Aorta (tissue), 5 donors: ENCODE measurements at regions not wholly inside any gene's neighbourhood (a gene's known extent, or its start where the extent isn't known, plus 50 kb on each side); places are given as distances from the start of the nearest gene placed in this dataset.
"Not testable (repeated sequence)": the region's sequence is repeated elsewhere in the genome, so short reads cannot be mapped to it uniquely, and the experiment has no call there.

Source experiments
- ATAC-seq: fragments of 200-7000 bp; cut with Tn5 transposase; one replicate; pipeline ENCODE4 v1.9.1; 2022; ENCODE audit warnings: moderate library complexity; ENCODE audit not compliant: low FRiP score
- DNase-seq, 2 donors: peaks; one replicate each; pipeline ENCODE4 v3.0.0-alpha.2; 2020
- H3K27ac ChIP-seq, 2 donors: one replicate each; pipeline ENCODE4 v1.5.1; 2013; ENCODE audit warnings: low read length in 2 of 2, mild to moderate bottlenecking in 2 of 2, moderate library complexity in 2 of 2, control low read depth in 1 of 2, inconsistent platforms in 1 of 2, low read depth in 1 of 2
- H3K27me3 ChIP-seq, 2 donors: one replicate each; pipeline ENCODE4 v1.6.1; 2013; ENCODE audit warnings: control low read depth in 1 of 2, low read length in 1 of 2, mild to moderate bottlenecking in 1 of 2, moderate library complexity in 1 of 2; ENCODE audit not compliant: insufficient read depth in 2 of 2, control insufficient read depth in 1 of 2
- H3K36me3 ChIP-seq, 2 donors: one replicate each; pipeline ENCODE4 v1.6.1; 2013; ENCODE audit warnings: control low read depth in 1 of 2, low read length in 1 of 2, mild to moderate bottlenecking in 1 of 2; ENCODE audit not compliant: insufficient read depth in 2 of 2, control insufficient read depth in 1 of 2
- H3K4me1 ChIP-seq, 2 donors: one replicate each; pipeline ENCODE4 v1.6.1; 2013; ENCODE audit warnings: low read length in 2 of 2, control low read depth in 1 of 2, mild to moderate bottlenecking in 1 of 2, moderate library complexity in 1 of 2; ENCODE audit not compliant: insufficient read depth in 2 of 2, control insufficient read depth in 1 of 2
- H3K4me3 ChIP-seq, 2 donors: one replicate each; pipeline ENCODE4 v1.5.1; 2013; ENCODE audit warnings: low read length in 2 of 2, control low read depth in 1 of 2, mild to moderate bottlenecking in 1 of 2
- H3K9me3 ChIP-seq: one replicate; pipeline ENCODE4 v1.6.1; 2013; ENCODE audit warnings: mild to moderate bottlenecking, low read length; ENCODE audit not compliant: control insufficient read depth
- WGBS, 2 donors: extraction: QIAGEN DNeasy Blood & Tissue Kit; methylation state at CpG; one replicate each; pipeline ENCODE4 v1.1.7; 2013; 5-methylcytosine and 5-hydroxymethylcytosine counted together
- intact Hi-C, 2 donors: fragments of 100-400 bp; cut with DNase I; formaldehyde crosslinking; loops; one replicate each; pipeline versions ENCODE4 v1.14.2 to v1.15.0; 2022
- donor health status: healthy with polysubstance abuse.
- donor health status: Bipolar disorder and iron deficiency.
- donor health status: DM: no; HTN: no; CAD: no.
- donor health status: DM: no; HTN: no; CAD: no.
- donor health status: DM: yes; HTN: yes; CAD: no.

DNA sequence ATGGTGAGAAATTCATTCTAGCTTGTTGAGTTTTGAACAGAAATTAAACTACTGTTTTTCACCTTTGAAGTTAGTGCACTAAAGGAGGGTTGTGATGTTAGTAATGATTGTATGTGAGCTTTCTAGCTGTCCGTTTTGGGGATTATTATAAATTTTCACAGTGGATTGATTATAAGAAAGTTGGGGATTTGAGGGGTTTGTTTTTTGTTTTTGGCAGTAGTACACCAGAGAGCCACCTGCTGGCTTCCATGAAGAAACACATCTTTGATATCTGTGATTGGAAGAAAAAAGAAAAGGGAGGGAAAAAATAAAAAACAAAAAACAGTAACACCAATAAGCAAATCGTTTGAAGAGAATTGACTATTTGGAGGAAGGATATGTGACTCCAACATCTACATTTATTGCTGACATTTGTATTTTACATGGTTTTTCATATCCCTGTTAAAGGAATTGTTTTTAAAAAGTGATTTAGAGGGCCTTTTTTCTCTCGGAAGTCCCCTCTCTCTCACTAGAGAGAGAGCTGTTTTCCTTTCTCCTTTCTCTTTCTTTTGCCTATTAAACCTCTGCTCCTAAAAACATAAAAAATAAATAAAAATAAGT is 1469.5 kb upstream of the GOT2 start:
- ATAC-seq: no peak
- no peaks in the 10 kb centered on the region for H3K9me3 ChIP-seq

GRCh38 chr16:60200729-60201128 is 1466.6 kb upstream of the GOT2 start:
- DNase-seq, intact Hi-C loops, H3K27ac ChIP-seq, H3K9me3 ChIP-seq, H3K27me3 ChIP-seq, H3K4me1 ChIP-seq, ATAC-seq, H3K36me3 ChIP-seq, H3K4me3 ChIP-seq: not testable (repeated sequence)
- WGBS, 2 donors: 84 to 85% methylated on average over 6 of the region's 6 CpGs

More for the DNA sequence above, 1469.5 kb upstream of the GOT2 start:
- H3K27me3 ChIP-seq: no peaks in the 10 kb centered on the region
- H3K36me3 ChIP-seq: no peaks in the 10 kb centered on the region
- 20 to 29% methylated on average over 3 of the region's 3 CpGs for WGBS, 2 donors
- intact Hi-C loops: no loop called here
- no peak overlapping the region for H3K4me3 ChIP-seq
- H3K4me1 ChIP-seq: no peaks in the 10 kb centered on the region
- H3K27ac ChIP-seq: no peak overlapping the region
- no peak for DNase-seq

DNA sequence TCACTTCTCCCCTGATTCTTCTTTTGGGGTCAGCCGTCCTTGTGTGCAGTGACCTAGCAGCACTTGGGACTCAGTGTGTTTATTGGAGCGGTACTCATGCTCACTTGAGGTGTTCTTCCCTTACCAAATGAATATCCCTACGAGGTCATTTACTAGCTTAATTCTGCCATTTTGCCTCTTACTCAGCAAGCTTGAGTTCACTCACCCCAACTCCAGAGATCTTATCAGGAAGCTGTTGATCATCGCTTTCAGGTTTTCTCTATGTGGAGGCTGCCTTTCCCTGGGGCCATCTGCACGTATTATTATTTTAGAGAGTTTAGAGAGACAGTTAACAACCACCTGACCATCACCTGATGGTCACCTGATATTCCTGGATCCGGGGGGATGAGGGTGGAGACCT is 1466.0 kb upstream of the GOT2 start:
- DNase-seq (no peak), ATAC-seq (no peak)
- Histone ChIP-seq H3K27me3 (no peaks in the 10 kb centered on the region), H3K9me3 (no peaks in the 10 kb centered on the region), H3K4me1 (no peaks in the 10 kb centered on the region), H3K27ac (no peak overlapping the region), H3K4me3 (no peak overlapping the region), H3K36me3 (no peaks in the 10 kb centered on the region)
- WGBS, 2 donors: 88 to 89% methylated on average over 6 of the region's 6 CpGs
- intact Hi-C loops: no loop called here

- intact Hi-C loops: no loop called here
- DNase-seq (no peak), ATAC-seq (no peak)
- Histone ChIP-seq H3K4me1 (no peaks in the 10 kb centered on the region), H3K27ac (no peak overlapping the region), H3K9me3 (no peaks in the 10 kb centered on the region), H3K36me3 (no peaks in the 10 kb centered on the region), H3K4me3 (no peak overlapping the region), H3K27me3 (no peaks in the 10 kb centered on the region)
- WGBS, 2 donors: 10 to 13% methylated on average over 5 of the region's 5 CpGs
Measured at GRCh38 chr16:60199150-60199549, 1465.0 kb upstream of the GOT2 start.

DNA sequence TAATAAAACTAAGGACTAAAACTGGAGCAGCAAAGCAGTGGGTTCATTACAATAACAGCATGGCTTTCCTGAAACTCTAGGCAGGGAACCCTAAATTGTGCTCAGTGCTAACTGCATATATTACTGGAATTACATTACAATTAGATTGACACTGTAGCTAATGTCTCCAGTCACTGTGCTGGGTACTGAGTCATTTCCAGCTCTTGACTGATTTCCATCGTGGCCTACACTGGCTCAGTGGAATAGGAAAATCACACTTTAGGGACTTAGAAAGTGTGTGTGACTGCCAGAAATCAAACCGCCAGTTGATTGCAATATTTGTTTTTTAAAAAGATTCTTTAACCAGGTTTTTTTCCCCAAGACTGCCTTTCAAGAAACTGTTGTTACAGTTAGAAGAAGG is 1447.4 kb upstream of the GOT2 start:
- ATAC-seq (no peak), DNase-seq (no peak)
- Histone ChIP-seq H3K27ac (no peak overlapping the region), H3K4me3 (no peak overlapping the region), H3K27me3 (no peaks in the 10 kb centered on the region), H3K9me3 (no peaks in the 10 kb centered on the region), H3K36me3 (no peaks in the 10 kb centered on the region), H3K4me1 (no peaks in the 10 kb centered on the region)
- WGBS, 2 donors: 5 to 13% methylated on average over 2 of the region's 2 CpGs
- intact Hi-C loops: no loop called here

DNA sequence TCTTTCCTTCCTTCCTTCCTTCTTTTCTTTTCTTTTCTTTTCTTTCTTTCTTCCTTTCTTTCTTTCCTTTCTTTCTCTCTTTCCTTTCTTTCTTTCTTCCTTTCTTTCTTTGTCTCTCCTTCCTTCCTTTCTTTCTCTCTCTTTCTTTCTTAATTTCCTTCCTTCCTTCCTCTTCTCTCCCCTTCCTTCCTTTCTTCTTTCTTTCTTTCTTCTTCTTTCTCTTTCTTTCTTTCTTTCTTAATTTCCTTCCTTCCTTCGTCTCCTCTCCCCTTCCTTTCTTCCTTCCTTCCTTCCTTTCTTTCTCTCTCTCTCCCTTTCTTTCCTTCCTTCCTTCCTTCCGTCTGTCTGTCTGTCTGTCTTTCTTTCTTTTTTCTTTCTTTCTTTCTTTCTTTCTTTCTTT is 1446.5 kb upstream of the GOT2 start:
- H3K4me3 ChIP-seq: no peak overlapping the region
- H3K27ac ChIP-seq: no peak overlapping the region
- H3K27me3 ChIP-seq: no peaks in the 10 kb centered on the region
- no peaks in the 10 kb centered on the region for H3K36me3 ChIP-seq
- intact Hi-C loops: no loop called here
- ATAC-seq (no peak), DNase-seq (no peak)
- WGBS, 2 donors: 82 to 86% methylated on average over 2 of the region's 2 CpGs
- H3K9me3 ChIP-seq: no peaks in the 10 kb centered on the region
- H3K4me1 ChIP-seq: no peaks in the 10 kb centered on the region

- no peak for ATAC-seq
Measured at GRCh38 chr16:60170196-60170595, 1436.1 kb upstream of the GOT2 start.

GRCh38 chr16:60166111-60166510 is 1432.0 kb upstream of the GOT2 start:
- DNase-seq (no peak), ATAC-seq (no peak)
- H3K27me3 ChIP-seq: no peaks in the 10 kb centered on the region
- H3K9me3 ChIP-seq: no peaks in the 10 kb centered on the region
- intact Hi-C loops: no loop called here
- H3K4me3 ChIP-seq: no peak overlapping the region
- H3K27ac ChIP-seq: no peak overlapping the region
- no peaks in the 10 kb centered on the region for H3K36me3 ChIP-seq
- H3K4me1 ChIP-seq: no peaks in the 10 kb centered on the region

More at GRCh38 chr16:60170196-60170595, 1436.1 kb upstream of the GOT2 start:
- Histone ChIP-seq H3K36me3 (no peaks in the 10 kb centered on the region), H3K9me3 (no peaks in the 10 kb centered on the region), H3K4me1 (no peaks in the 10 kb centered on the region), H3K27ac (no peak overlapping the region), H3K27me3 (no peaks in the 10 kb centered on the region), H3K4me3 (no peak overlapping the region)
- intact Hi-C loops: no loop called here
- no peak for DNase-seq
- 73 to 84% methylated on average over 3 of the region's 3 CpGs for WGBS, 2 donors

DNA sequence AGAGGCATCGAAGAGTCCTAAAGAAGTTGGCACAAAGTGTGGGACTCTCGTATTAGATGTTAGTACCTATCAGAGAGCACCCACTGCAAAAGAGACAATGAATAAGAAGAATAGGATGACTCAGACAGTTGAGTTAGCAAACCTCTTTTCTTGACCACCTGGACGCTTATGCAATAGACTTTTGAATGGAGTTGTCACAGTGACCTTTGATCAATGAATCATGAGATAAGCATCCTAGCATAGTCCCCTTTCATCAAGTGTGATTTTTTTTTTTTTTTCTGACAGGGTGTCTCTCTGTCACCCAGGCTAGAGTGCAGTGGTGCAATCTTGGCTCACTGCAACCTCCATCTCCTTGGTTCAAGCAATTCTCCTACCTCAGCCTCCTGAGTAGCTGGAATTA is 1417.9 kb upstream of the GOT2 start:
- Histone ChIP-seq H3K4me3 (no peak overlapping the region), H3K27me3 (no peaks in the 10 kb centered on the region), H3K9me3 (no peaks in the 10 kb centered on the region), H3K4me1 (no peaks in the 10 kb centered on the region), H3K27ac (no peak overlapping the region), H3K36me3 (no peaks in the 10 kb centered on the region)
- DNase-seq (no peak), ATAC-seq (no peak)
- 93 to 94% methylated on average over 3 of the region's 3 CpGs for WGBS, 2 donors
- intact Hi-C loops: no loop called here
